Lower lobe of right lung (tissue), 2 donors: ENCODE measurements at regions not wholly inside any gene's neighbourhood (a gene's known extent, or its start where the extent isn't known, plus 50 kb on each side); places are given as distances from the start of the nearest gene placed in this dataset.

Source experiments
- ATAC-seq, 2 donors: fragments of 200-7000 bp; cut with Tn5 transposase; one replicate each; pipeline ENCODE4 v1.9.1; 2020 to 2022; ENCODE audit warnings: mild to moderate bottlenecking in 2 of 2, moderate library complexity in 2 of 2
- DNase-seq: peaks from one replicate; pipeline ENCODE4 v3.0.0-alpha.2; 2020
- H3K27ac ChIP-seq: fragments of 200-600 bp; one replicate; pipeline ENCODE4 v1.8.0; 2022
- H3K27me3 ChIP-seq: fragments of 200-600 bp; one replicate; pipeline ENCODE4 v1.8.0; 2022; ENCODE audit warnings: low read depth
- H3K36me3 ChIP-seq: fragments of 200-600 bp; one replicate; pipeline ENCODE4 v1.8.0; 2022; ENCODE audit warnings: mild to moderate bottlenecking
- H3K4me1 ChIP-seq: fragments of 200-600 bp; one replicate; pipeline ENCODE4 v1.8.0; 2022
- H3K4me3 ChIP-seq: fragments of 200-600 bp; one replicate; pipeline ENCODE4 v1.8.0; 2022; ENCODE audit warnings: mild to moderate bottlenecking
- H3K9me3 ChIP-seq: fragments of 200-600 bp; one replicate; pipeline ENCODE4 v1.8.0; 2022
- intact Hi-C: fragments of 100-400 bp; cut with DNase I; formaldehyde crosslinking; loops from one replicate; pipeline ENCODE4 v1.11.0; 2022
- TF ChIP-seq, protein P1 (sequence below): fragments of 200-600 bp; IDR thresholded peaks from one replicate; pipeline ENCODE4 v1.8.0; 2022; ENCODE audit warnings: antibody characterized with exemption, mild to moderate bottlenecking
- donor health status: DM: no; HTN: yes; CAD: no; lungs with severe emphysema.

DNA sequence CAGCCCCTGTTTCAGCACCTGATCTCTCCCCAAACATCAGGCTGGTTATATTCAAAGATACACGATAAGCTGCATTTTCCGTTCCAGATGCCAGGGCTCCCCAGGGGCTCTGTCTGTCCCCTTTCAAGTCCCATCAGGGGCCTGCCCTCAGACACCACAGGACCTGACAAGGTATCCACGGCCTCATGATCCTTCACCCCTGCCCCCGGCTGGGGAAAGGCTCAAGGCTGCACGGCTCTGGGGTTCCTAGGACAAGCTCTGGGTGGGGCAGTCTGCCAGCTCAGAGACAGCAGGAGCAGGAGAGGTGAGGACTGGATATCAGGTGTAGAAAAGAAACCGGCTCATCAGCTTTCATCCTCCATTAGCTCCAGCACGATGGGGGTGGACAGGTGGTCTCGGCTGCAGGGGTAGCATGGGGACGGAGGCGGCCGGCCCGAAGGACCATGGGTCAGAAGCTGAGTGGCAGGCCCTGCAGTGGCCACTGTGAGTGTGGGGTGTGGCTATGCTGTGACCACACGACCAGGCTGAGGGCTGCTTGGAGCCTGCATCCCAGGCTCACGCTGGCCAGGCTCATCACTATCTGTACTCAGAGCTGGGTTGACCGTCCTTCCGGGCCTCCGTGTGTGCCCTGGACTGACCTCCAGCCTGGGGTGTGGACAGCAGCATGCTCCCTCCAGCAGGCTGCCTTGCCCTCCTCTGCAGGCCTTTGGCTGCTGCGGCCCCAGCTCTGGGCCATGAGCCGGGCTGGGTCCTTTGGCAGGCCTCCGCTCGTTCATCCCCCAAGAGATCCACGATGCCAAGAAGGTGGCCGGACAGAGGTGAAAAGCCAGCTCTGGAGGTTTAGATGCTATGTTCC, 386.2 kb downstream of the THBS2 start:
- peaks cover 4% of the 10 kb centered on the region for H3K27me3 ChIP-seq
- H3K4me1 ChIP-seq: no peaks in the 10 kb centered on the region
- no peaks in the 10 kb centered on the region for H3K36me3 ChIP-seq
- TF ChIP-seq, protein P1, sequence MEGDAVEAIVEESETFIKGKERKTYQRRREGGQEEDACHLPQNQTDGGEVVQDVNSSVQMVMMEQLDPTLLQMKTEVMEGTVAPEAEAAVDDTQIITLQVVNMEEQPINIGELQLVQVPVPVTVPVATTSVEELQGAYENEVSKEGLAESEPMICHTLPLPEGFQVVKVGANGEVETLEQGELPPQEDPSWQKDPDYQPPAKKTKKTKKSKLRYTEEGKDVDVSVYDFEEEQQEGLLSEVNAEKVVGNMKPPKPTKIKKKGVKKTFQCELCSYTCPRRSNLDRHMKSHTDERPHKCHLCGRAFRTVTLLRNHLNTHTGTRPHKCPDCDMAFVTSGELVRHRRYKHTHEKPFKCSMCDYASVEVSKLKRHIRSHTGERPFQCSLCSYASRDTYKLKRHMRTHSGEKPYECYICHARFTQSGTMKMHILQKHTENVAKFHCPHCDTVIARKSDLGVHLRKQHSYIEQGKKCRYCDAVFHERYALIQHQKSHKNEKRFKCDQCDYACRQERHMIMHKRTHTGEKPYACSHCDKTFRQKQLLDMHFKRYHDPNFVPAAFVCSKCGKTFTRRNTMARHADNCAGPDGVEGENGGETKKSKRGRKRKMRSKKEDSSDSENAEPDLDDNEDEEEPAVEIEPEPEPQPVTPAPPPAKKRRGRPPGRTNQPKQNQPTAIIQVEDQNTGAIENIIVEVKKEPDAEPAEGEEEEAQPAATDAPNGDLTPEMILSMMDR: no peak
- DNase-seq (no peak), ATAC-seq (peak in 1 of 2 donors; percentile 29)
- intact Hi-C loops: no loop called here
- H3K9me3 ChIP-seq: no peaks in the 10 kb centered on the region
- no peak overlapping the region for H3K4me3 ChIP-seq
- H3K27ac ChIP-seq: no peak overlapping the region

DNA sequence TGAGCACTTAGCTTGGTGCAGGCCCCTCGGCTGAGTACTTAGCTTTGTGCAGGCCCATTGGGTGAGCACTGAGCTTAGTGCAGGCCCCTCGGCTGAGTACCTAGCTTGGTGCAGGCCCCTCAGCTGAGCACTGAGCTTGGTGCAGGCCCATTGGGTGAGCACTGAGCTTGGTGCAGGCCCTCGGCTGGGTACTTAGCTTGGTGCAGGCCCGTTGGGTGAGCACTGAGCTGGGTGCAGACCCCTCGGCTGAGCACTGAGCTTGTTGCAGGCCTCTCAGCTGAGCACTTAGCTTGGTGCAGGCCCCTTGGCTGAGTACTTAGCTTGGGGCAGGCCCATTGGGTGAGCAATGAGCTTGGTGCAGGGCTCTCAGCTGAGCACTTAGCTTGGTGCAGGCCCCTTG, 387.1 kb downstream of the THBS2 start:
- Histone ChIP-seq H3K4me3 (no peak overlapping the region), H3K4me1 (no peaks in the 10 kb centered on the region), H3K9me3 (no peaks in the 10 kb centered on the region), H3K27ac (no peak overlapping the region), H3K36me3 (no peaks in the 10 kb centered on the region), H3K27me3 (peaks cover 4% of the 10 kb centered on the region)
- TF ChIP-seq, protein P1: no peak
- peak; percentile 37 to 57 for ATAC-seq
- intact Hi-C loops: no loop called here
- no peak for DNase-seq

DNA sequence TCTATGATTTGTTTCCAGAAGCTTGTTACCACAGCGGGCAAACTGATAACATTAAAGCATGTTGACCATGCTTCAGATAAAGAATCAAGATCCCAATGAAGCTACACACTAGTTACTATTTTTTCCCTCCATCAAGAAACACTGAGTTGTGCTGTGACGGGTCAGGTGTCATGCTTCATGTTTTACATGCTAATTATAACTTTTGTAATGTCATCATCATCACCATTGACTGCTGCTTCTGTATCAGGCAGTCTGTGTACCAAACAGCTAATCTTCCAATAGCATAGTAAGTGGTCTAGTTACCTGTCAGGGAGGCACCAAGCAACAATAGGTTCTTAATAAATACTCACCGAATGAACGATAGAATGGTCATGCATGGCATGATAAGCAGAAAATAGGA, 388.1 kb downstream of the THBS2 start:
- Histone ChIP-seq H3K4me1 (no peaks in the 10 kb centered on the region), H3K4me3 (no peak overlapping the region), H3K9me3 (no peaks in the 10 kb centered on the region), H3K27ac (no peak overlapping the region), H3K36me3 (no peaks in the 10 kb centered on the region), H3K27me3 (no peaks in the 10 kb centered on the region)
- TF ChIP-seq, protein P1: no peak
- DNase-seq (no peak), ATAC-seq (no peak)
- intact Hi-C loops: no loop called here

DNA sequence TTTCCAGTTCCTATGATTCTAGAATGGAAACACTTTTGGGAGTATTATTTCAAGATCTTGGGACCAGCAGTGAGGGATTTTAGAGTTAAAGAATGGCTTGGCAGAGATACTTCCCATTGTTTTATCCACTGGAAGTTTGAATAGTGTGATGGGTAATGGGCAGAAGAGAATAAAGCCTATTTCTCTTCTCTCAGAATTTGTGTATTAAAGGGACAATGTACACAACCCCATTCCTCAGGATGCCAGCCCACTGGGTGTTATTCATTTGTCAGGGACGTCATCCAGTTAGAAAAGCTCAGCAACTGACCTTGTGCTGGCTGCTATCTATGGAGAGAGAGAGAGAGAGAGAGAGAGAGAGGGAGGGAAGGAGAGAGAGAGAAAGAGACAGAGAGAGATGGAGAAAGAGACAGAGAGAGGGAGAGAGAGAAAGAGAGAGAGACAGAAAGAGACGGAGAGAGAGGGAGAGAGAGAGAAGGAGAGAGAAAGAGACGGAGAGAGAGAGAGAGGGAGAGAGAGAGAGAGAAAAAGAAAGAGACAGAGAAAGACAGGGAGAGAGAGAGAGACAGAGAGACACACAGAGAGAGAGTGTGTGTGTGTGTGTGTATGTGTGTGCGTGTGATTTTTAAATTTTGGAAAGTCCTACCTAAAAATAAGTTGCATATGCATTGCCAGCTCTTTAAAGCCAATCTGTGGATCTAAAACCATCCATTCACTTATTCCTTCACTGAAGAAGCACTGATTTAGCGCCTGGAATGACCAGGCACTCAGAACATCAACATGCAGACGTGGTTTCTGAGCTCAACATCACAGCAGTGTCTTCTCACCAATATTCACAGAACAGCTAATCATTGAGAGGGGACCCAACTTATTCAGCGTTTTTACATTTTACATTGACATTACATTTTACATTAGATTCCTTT, 388.8 kb downstream of the THBS2 start:
- Histone ChIP-seq H3K9me3 (no peaks in the 10 kb centered on the region), H3K36me3 (no peaks in the 10 kb centered on the region), H3K4me3 (no peak overlapping the region), H3K27ac (no peak overlapping the region), H3K27me3 (no peaks in the 10 kb centered on the region), H3K4me1 (no peaks in the 10 kb centered on the region)
- no peak for DNase-seq
- TF ChIP-seq, protein P1: no peak
- intact Hi-C loops: no loop called here
- ATAC-seq: no peak

DNA sequence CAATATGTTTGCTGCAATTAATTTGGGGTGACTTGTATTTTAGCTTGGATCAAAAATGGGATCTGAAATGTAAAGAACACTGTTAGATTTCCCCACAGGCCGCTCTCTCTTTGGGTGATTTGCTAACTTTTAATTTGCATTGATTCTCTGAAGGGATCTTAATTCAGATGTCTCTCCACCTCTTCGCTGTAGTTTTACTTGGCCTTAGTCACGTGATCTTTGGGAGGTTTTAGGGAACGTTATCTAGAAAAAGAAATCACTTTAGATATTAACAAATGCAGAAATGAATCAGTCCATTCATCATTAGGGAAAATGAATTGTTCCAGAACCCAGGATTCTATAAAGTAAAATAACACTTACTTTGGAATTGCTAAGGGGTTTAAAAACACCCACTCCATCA, 390.2 kb downstream of the THBS2 start:
- ATAC-seq (no peak), DNase-seq (no peak)
- TF ChIP-seq, protein P1: no peak
- H3K36me3 ChIP-seq: no peaks in the 10 kb centered on the region
- no peak overlapping the region for H3K4me3 ChIP-seq
- H3K27ac ChIP-seq: no peak overlapping the region
- intact Hi-C loops: no loop called here
- H3K9me3 ChIP-seq: no peaks in the 10 kb centered on the region
- no peaks in the 10 kb centered on the region for H3K4me1 ChIP-seq
- peaks cover 3% of the 10 kb centered on the region for H3K27me3 ChIP-seq
